Naive thymus-derived CD4-positive, alpha-beta T cell (primary cell): ENCODE measurements at regions not wholly inside any gene's neighbourhood (a gene's known extent, or its start where the extent isn't known, plus 50 kb on each side); places are given as distances from the start of the nearest gene placed in this dataset.

Experiments
- ATAC-seq: fragments of 150-1000 bp; cut with Tn5 transposase; 2 replicates; pipeline ENCODE4 v1.10.0; 2021; ENCODE audit warnings: mild to moderate bottlenecking, moderate library complexity
- CTCF ChIA-PET: fragments of 350-600 bp; sonication (Branson Sonifier 250); formaldehyde crosslinking; loops from one replicate; lab custom pipeline; 2021; ENCODE audit warnings: antibody characterized with exemption; lab: Charles Lee
- POLR2A ChIA-PET: fragments of 350-600 bp; sonication (Branson Sonifier 250); formaldehyde crosslinking; loops from one replicate; lab custom pipeline; 2021; ENCODE audit warnings: antibody characterized with exemption, inconsistent platforms; lab: Charles Lee
- DNase-seq, 9 donors: peaks; one replicate each; pipeline versions ENCODE4 v3.0.0 to v3.0.0-alpha.2; 2020 to 2022; ENCODE audit warnings: mixed read lengths in 1 of 9
- H3K27ac ChIP-seq: one replicate; pipeline ENCODE4 v1.7.0; 2013; ENCODE audit warnings: mild to moderate bottlenecking, low read depth, low read length, moderate library complexity
- H3K27me3 ChIP-seq, 2 donors: one replicate each; pipeline ENCODE4 v1.7.0; 2013; ENCODE audit warnings: low read length in 2 of 2, mild to moderate bottlenecking in 2 of 2, moderate library complexity in 2 of 2; ENCODE audit not compliant: control insufficient read depth in 2 of 2, insufficient read depth in 2 of 2
- H3K36me3 ChIP-seq, 3 experiments: 1 replicate in 2 of 3; 2 replicates in 1 of 3; pipeline ENCODE4 v1.7.0; 2013; ENCODE audit warnings: low read length in 3 of 3, mild to moderate bottlenecking in 3 of 3, moderate library complexity in 1 of 3; ENCODE audit not compliant: insufficient read depth in 3 of 3, control insufficient read depth in 2 of 3
- H3K4me1 ChIP-seq, 2 donors: one replicate each; pipeline ENCODE4 v1.7.0; 2013; ENCODE audit warnings: low read length in 2 of 2, mild to moderate bottlenecking in 2 of 2, moderate library complexity in 1 of 2; ENCODE audit not compliant: control insufficient read depth in 2 of 2, insufficient read depth in 2 of 2
- H3K4me3 ChIP-seq: 2 replicates; pipeline ENCODE4 v1.7.0; 2013; ENCODE audit warnings: mild to moderate bottlenecking, low read length
- H3K9me3 ChIP-seq, 3 experiments: 1 replicate in 2 of 3; 2 replicates in 1 of 3; pipeline ENCODE4 v1.7.0; 2013; ENCODE audit warnings: low read length in 3 of 3; ENCODE audit not compliant: control insufficient read depth in 2 of 3
- H3K27ac Mint-ChIP-seq, 9 donors: one replicate each; pipeline ENCODE4 v1.8.0; 2020 to 2022; ENCODE audit warnings: mixed read lengths in 9 of 9, mild to moderate bottlenecking in 8 of 9, moderate library complexity in 5 of 9, inconsistent platforms in 2 of 9
- H3K27me3 Mint-ChIP-seq, 5 donors: one replicate each; pipeline ENCODE4 v1.8.0; 2021 to 2022; ENCODE audit warnings: mixed read lengths in 5 of 5, mild to moderate bottlenecking in 1 of 5
- H3K36me3 Mint-ChIP-seq, 5 donors: one replicate each; pipeline ENCODE4 v1.8.0; 2020 to 2022; ENCODE audit warnings: mixed read lengths in 5 of 5, mild to moderate bottlenecking in 3 of 5, inconsistent platforms in 1 of 5
- H3K4me1 Mint-ChIP-seq, 7 donors: one replicate each; pipeline ENCODE4 v1.8.0; 2020 to 2022; ENCODE audit warnings: mixed read lengths in 7 of 7, mild to moderate bottlenecking in 3 of 7, inconsistent platforms in 1 of 7
- H3K4me3 Mint-ChIP-seq, 10 donors: one replicate each; pipeline ENCODE4 v1.8.0; 2020 to 2022; ENCODE audit warnings: mild to moderate bottlenecking in 10 of 10, mixed read lengths in 10 of 10, moderate library complexity in 6 of 10, inconsistent platforms in 2 of 10
- H3K9me3 Mint-ChIP-seq, 11 donors: one replicate each; pipeline ENCODE4 v1.8.0; 2020 to 2022; ENCODE audit warnings: mixed read lengths in 11 of 11, mild to moderate bottlenecking in 4 of 11, inconsistent platforms in 1 of 11, moderate library complexity in 1 of 11
- intact Hi-C, 2 donors: fragments of 100-400 bp; cut with micrococcal nuclease; formaldehyde crosslinking; loops; one replicate each; pipeline ENCODE4 v1.15.1; 2023

DNA sequence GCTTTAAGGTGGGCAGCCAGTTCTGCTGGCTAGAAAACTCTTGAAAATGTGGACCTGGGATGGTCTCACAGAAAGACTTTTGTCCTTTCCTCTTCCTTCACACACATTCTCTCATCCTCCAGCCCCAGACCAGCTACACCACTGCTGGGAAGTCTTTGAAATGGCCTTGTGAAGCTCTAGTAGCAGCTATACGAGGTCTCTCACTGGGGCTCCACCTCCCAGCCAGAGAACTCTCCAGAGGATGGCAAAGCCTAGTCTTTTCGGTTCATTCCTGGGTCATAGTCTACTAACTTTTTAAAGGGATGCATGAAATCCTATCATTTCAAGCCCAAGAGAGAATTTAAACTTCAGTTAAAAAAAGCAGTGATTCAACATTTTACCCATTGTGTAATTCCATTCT lies 133.9 kb upstream of the ERCC6L2 start:
- Histone ChIP-seq H3K9me3 (no peaks in the 10 kb centered on the region), H3K4me3 (no peak overlapping the region), H3K4me1 (no peaks in the 10 kb centered on the region), H3K27me3 (no peaks in the 10 kb centered on the region), H3K36me3 (no peaks in the 10 kb centered on the region), H3K27ac (no peak overlapping the region)
- H3K27ac Mint-ChIP-seq, result no peak overlapping the region
- ATAC-seq (no peak), DNase-seq (no peak)
- H3K36me3 Mint-ChIP-seq, result no peaks in the 10 kb centered on the region
- intact Hi-C loops, result no loop called here
- H3K9me3 Mint-ChIP-seq, result peaks cover 0 to 2% (median 0%) of the 10 kb centered on the region in 11 donors
- POLR2A ChIA-PET, result no interaction called here
- no peak overlapping the region for H3K4me3 Mint-ChIP-seq
- CTCF ChIA-PET, result no interaction called here
- H3K4me1 Mint-ChIP-seq, result peaks cover 0 to 5% (median 0%) of the 10 kb centered on the region in 7 donors
- peaks cover 0 to 35% (median 7%) of the 10 kb centered on the region in 5 donors for H3K27me3 Mint-ChIP-seq

DNA sequence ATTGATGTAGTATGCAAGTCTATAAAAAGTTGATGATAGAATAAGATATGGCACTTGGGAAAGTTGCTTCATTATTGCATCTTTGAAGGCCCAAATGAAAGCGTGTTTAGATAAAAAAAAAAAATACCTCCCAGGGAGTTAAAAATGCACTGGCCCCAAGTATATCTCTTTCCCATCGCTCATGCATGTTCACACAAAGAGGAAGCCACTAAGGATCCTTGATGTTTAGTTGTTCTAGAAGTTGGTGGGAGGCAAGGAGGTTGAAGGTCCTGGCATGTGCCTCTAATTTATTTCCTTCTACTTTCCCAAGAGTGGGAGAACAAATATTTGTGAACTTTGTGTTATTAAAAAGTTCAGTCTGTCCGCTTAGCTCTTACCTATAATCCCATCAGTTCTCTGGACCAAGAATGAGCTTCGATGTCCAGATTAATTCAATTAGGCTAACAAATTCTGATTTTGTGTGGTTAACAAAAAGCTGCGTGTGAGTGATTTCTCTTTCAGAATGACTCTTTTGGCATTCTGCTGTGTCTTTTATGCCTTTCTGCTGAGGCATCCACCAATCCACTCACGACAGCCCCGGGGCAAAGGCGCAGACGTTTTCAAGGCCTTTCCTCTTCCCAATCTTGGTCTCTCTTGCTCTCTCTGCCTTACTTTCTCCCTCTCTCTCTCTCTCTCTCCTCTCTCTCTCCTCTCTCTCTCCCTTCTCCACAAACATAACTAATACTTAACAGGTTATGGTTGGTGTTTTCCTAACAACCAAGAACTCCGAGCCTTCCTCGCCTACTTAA lies 135.1 kb upstream of the ERCC6L2 start:
- POLR2A ChIA-PET, result no interaction called here
- H3K4me1 ChIP-seq, result peaks cover 0 to under 1% of the 10 kb centered on the region in 2 donors
- Mint-ChIP-seq H3K9me3 (peaks cover 0 to 2% (median 0%) of the 10 kb centered on the region in 11 donors), H3K36me3 (peaks cover 0 to 2% (median 0%) of the 10 kb centered on the region in 5 donors), H3K27ac (no peak overlapping the region), H3K27me3 (peaks cover 0 to 34% (median 7%) of the 10 kb centered on the region in 5 donors), H3K4me1 (peaks cover 0 to 10% (median 4%) of the 10 kb centered on the region in 7 donors), H3K4me3 (no peak overlapping the region)
- CTCF ChIA-PET, result no interaction called here
- H3K27ac ChIP-seq, result no peak overlapping the region
- no peaks in the 10 kb centered on the region for H3K9me3 ChIP-seq
- H3K27me3 ChIP-seq, result no peaks in the 10 kb centered on the region
- intact Hi-C loops, result no loop called here
- no peaks in the 10 kb centered on the region for H3K36me3 ChIP-seq
- no peak for ATAC-seq
- DNase-seq, result no peak
- H3K4me3 ChIP-seq, result no peak overlapping the region

DNA sequence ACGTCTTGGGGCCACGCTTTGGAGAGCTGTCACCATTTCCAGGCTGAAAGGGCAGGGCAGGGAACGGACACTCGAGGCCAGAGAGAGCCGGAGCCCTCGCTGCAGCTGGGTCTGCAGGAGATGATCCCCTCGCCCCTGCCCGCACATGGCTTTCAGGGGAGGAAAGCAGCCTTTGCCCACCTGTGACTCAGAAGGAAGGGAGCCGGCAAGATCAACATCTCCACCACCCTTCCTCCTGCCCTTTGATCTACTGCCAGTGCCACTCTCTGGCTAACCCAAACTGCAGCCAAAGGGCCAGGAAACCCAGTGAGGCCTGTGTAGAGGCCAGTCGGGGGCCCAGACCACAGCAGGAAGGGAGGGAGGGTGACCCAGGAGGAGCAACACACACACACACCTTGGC lies 137.1 kb upstream of the ERCC6L2 start:
- Histone ChIP-seq H3K27me3 (no peaks in the 10 kb centered on the region), H3K9me3 (no peaks in the 10 kb centered on the region), H3K27ac (no peak overlapping the region), H3K36me3 (no peaks in the 10 kb centered on the region), H3K4me3 (no peak overlapping the region), H3K4me1 (peaks cover 0 to 15% of the 10 kb centered on the region in 2 donors)
- H3K27me3 Mint-ChIP-seq, result peaks cover 0 to 49% (median 7%) of the 10 kb centered on the region in 5 donors
- peaks cover 0 to 27% (median 21%) of the 10 kb centered on the region in 7 donors for H3K4me1 Mint-ChIP-seq
- DNase-seq (no peak), ATAC-seq (no peak)
- H3K36me3 Mint-ChIP-seq, result peaks cover 0 to 3% (median 0%) of the 10 kb centered on the region in 5 donors
- H3K9me3 Mint-ChIP-seq, result peaks cover 0 to 2% (median 0%) of the 10 kb centered on the region in 11 donors
- POLR2A ChIA-PET, result no interaction called here
- H3K27ac Mint-ChIP-seq, result no peak overlapping the region
- intact Hi-C loops, result no loop called here
- H3K4me3 Mint-ChIP-seq, result no peak overlapping the region
- CTCF ChIA-PET, result no interaction called here

DNA sequence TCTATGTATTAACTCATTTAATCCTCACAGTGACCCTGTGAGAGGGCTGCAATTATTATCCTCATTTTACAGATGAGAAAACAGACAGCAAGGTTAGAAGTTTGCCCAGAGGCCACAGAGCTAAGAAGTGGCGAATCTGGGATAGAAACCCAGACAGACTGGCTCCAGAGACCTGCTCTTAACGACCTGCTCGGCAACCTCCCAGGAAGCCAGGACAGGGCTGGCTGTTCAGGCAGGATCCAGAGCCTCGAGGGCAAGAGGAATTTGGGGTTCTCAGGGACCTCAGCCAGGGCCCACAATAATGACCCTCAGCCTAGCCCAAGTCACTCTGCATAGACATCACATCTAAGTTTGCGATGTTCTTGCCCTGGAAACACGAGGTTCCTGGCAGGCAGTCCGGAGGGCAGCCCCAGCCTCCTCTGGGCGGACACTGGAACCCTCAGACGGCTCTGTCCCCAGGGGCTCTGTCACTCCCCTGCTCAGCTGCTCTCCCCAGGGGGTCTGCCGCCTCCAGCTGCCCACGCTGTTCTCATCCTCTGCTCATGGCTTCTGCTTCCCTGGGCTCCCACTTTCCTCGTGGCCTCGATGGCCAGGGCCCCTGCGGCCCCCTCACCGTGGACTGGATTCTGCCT lies 138.5 kb upstream of the ERCC6L2 start:
- Mint-ChIP-seq H3K4me1 (peaks cover 1 to 31% (median 21%) of the 10 kb centered on the region in 7 donors), H3K27ac (no peak overlapping the region), H3K27me3 (peaks cover 0 to 49% (median 4%) of the 10 kb centered on the region in 5 donors), H3K4me3 (no peak overlapping the region), H3K36me3 (peaks cover 0 to 3% (median 0%) of the 10 kb centered on the region in 5 donors), H3K9me3 (no peaks in the 10 kb centered on the region)
- ATAC-seq (no peak), DNase-seq (no peak)
- Histone ChIP-seq H3K27me3 (no peaks in the 10 kb centered on the region), H3K36me3 (no peaks in the 10 kb centered on the region), H3K4me1 (peaks cover 0 to 15% of the 10 kb centered on the region in 2 donors), H3K9me3 (no peaks in the 10 kb centered on the region), H3K27ac (no peak overlapping the region), H3K4me3 (no peak overlapping the region)
- CTCF ChIA-PET, result interaction anchor here (0.8 kb wide), 1 partner anchor 66 kb away, joined by 3 read pairs; no protein-coding TSS in a partner anchor
- intact Hi-C loops, result no loop called here
- POLR2A ChIA-PET, result no interaction called here

DNA sequence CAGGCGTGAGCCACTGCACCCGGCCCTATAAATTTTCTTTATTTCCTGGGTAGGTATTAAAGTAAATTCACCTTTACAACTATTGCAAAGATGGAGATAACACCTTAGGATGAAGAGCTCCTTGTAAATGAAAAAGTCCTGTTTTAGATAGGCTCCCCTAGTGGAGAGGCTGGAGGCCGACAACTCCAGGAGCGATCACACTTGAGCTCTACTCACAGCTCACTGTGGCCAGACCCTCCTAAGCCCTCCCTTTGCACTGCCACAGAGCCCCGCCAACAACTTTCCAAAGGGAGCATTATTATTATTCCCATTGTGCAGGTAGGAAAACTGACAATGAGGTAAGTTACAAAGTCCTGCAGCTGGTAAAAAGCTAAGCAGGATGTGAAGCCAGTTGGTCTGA lies 139.1 kb upstream of the ERCC6L2 start:
- H3K9me3 ChIP-seq, result no peaks in the 10 kb centered on the region
- H3K4me3 ChIP-seq, result no peak overlapping the region
- no peak overlapping the region for H3K27ac Mint-ChIP-seq
- intact Hi-C loops, result no loop called here
- peaks cover 0 to 15% of the 10 kb centered on the region in 2 donors for H3K4me1 ChIP-seq
- CTCF ChIA-PET, result interaction anchor here (0.8 kb wide), 1 partner anchor 65 kb away, joined by 3 read pairs; no protein-coding TSS in a partner anchor
- peaks cover 0 to under 1% (median 0%) of the 10 kb centered on the region in 11 donors for H3K9me3 Mint-ChIP-seq
- DNase-seq (peak in 1 of 9 donors; percentile 21), ATAC-seq (no peak)
- H3K4me3 Mint-ChIP-seq, result no peak overlapping the region
- H3K4me1 Mint-ChIP-seq, result peaks cover 3 to 31% (median 21%) of the 10 kb centered on the region in 7 donors
- no peaks in the 10 kb centered on the region for H3K27me3 ChIP-seq
- POLR2A ChIA-PET, result no interaction called here
- peaks cover 0 to 3% (median 0%) of the 10 kb centered on the region in 5 donors for H3K36me3 Mint-ChIP-seq
- no peak overlapping the region for H3K27ac ChIP-seq
- H3K36me3 ChIP-seq, result no peaks in the 10 kb centered on the region
- peaks cover 0 to 48% (median 4%) of the 10 kb centered on the region in 5 donors for H3K27me3 Mint-ChIP-seq

DNA sequence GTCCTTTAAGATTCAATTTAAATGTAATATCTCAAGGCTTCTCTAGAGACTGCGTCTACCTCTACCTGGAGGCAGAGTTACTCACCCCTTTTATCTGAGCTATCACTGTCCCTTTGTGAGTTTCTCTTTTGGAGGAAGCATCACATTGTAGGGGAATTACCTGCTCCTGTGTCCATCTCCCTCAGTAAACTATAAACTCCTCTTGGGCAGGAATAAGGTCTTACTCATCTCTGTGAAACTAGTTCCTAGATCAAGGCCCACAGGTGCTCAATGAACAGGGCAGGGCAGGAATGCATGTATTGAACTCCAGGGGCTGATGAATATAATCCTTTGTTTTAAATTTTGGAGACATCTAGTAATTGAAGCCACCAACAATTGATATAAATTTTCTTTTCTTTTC lies 139.8 kb upstream of the ERCC6L2 start:
- CTCF ChIA-PET, result no interaction called here
- POLR2A ChIA-PET, result no interaction called here
- Histone ChIP-seq H3K27ac (no peak overlapping the region), H3K36me3 (no peaks in the 10 kb centered on the region), H3K4me3 (no peak overlapping the region), H3K9me3 (no peaks in the 10 kb centered on the region), H3K4me1 (peaks cover 0 to 15% of the 10 kb centered on the region in 2 donors), H3K27me3 (no peaks in the 10 kb centered on the region)
- Mint-ChIP-seq H3K4me3 (peak overlapping the region in 2 of 10 donors; percentile 8 to 23), H3K27me3 (peaks cover 0 to 48% (median under 1%) of the 10 kb centered on the region in 5 donors), H3K4me1 (peaks cover 3 to 31% (median 22%) of the 10 kb centered on the region in 7 donors), H3K9me3 (peaks cover 0 to 5% (median 0%) of the 10 kb centered on the region in 11 donors), H3K36me3 (peaks cover 0 to 3% (median 0%) of the 10 kb centered on the region in 5 donors), H3K27ac (no peak overlapping the region)
- DNase-seq, result no peak
- intact Hi-C loops, result no loop called here
- no peak for ATAC-seq
